ENCODE measurements at regions not wholly inside any gene's neighbourhood (a gene's known extent, or its start where the extent isn't known, plus 50 kb on each side); places are given as distances from the start of the nearest gene placed in this dataset.

DNA sequence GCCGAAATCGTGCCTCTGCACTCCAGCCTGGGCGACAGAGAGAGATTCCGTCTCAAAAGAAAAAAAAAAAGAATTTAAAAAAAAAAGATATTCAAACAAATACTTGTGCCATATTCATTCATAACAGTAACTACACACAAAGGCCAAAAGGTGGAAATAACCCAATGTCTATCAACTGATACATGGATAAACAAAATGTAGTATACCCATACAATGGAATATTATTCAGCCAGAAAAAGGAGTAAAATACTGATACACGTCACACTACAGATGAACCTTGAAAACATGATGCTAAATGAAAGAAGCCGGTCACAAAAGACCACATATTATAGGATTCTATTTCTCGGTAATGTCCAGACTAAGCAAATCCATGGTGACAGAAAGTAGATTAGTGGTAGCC, 109.4 kb upstream of the SOD1 start:
- DNase-seq (ENCODE audit: low spot score) = no peak
- ATAC-seq (ENCODE audit: insufficient number of reproducible peaks, low FRiP score, low read depth) = no peak
- Histone ChIP-seq H3K4me3 (no peak overlapping the region), H3K27ac (no peak overlapping the region), H3K27me3 (replicated peaks; ENCODE audit: insufficient read depth) (no peaks in the 10 kb centered on the region), H3K36me3 (no peaks in the 10 kb centered on the region), H3K4me1 (ENCODE audit: control insufficient read depth in 1 of 2, low read depth in 2 of 2) (no peaks in the 10 kb centered on the region), H3K9me3 (no peaks in the 10 kb centered on the region)
- TF ChIP-seq, protein P1, sequence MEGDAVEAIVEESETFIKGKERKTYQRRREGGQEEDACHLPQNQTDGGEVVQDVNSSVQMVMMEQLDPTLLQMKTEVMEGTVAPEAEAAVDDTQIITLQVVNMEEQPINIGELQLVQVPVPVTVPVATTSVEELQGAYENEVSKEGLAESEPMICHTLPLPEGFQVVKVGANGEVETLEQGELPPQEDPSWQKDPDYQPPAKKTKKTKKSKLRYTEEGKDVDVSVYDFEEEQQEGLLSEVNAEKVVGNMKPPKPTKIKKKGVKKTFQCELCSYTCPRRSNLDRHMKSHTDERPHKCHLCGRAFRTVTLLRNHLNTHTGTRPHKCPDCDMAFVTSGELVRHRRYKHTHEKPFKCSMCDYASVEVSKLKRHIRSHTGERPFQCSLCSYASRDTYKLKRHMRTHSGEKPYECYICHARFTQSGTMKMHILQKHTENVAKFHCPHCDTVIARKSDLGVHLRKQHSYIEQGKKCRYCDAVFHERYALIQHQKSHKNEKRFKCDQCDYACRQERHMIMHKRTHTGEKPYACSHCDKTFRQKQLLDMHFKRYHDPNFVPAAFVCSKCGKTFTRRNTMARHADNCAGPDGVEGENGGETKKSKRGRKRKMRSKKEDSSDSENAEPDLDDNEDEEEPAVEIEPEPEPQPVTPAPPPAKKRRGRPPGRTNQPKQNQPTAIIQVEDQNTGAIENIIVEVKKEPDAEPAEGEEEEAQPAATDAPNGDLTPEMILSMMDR (IDR thresholded peaks at IDR 0.05) = no peak

DNA sequence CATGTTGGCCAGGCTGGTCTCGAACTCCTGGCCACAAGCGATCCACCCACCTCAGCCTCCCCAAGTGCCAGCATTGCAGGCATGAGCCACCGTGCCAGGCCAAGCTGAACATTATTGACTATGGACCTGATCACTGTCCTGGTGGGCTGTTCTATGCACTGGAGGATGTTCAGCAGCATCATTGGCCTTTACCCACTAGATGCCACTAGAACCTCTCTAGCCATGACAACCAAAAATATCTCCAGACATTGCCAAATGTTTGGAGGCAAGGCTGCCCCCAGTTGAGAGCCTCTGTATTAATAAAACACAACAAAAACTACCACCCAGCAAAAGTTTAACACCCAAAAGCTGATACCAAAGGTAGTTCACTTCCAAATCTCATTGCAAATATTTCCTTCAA, 110.8 kb upstream of the SOD1 start:
- Histone ChIP-seq H3K27me3 (replicated peaks; ENCODE audit: insufficient read depth) (no peaks in the 10 kb centered on the region), H3K9me3 (no peaks in the 10 kb centered on the region), H3K4me3 (no peak overlapping the region), H3K36me3 (no peaks in the 10 kb centered on the region), H3K27ac (no peak overlapping the region), H3K4me1 (ENCODE audit: control insufficient read depth in 1 of 2, low read depth in 2 of 2) (no peaks in the 10 kb centered on the region)
- no peak for DNase-seq (ENCODE audit: low spot score)
- TF ChIP-seq, protein P1 (IDR thresholded peaks at IDR 0.05) = no peak
- no peak for ATAC-seq (ENCODE audit: insufficient number of reproducible peaks, low FRiP score, low read depth)

DNA sequence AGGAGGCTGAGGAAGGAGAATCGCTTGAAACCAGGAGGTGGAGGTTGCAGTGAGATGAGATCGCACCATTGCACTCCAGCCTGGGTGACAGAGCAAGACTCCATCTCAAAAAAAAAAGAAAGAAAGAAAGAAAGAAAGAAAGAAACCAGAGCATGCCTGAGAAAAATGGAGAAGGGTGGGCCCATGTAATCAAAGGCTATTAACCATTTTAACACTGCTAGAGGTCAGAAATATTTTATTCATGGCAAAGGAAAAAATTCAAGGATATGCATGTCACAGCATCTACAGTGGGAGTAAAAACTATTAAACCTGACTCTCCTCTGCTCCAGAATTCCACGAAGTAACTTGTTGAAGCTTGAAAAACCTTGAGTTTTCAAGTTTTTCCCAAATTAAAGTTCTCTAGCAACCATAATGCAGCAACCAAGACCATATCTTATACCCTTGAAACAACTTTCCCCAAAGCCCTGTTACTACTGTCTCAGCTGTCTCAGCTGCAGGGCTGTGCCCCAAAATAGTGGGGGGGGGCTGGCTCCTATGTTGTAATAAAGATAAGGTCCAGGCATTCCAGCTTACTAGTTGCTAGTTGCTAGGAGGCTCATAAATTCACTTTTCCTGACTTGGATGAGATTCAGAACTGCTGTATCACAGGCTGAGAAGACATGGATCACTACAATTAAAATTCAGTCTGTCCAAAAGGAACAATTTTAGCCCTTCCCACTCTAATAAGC, 112.9 kb upstream of the SOD1 start:
- Histone ChIP-seq H3K9me3 (no peaks in the 10 kb centered on the region), H3K27ac (no peak overlapping the region), H3K36me3 (no peaks in the 10 kb centered on the region), H3K27me3 (replicated peaks; ENCODE audit: insufficient read depth) (no peaks in the 10 kb centered on the region), H3K4me1 (ENCODE audit: control insufficient read depth in 1 of 2, low read depth in 2 of 2) (no peaks in the 10 kb centered on the region), H3K4me3 (no peak overlapping the region)
- ATAC-seq (ENCODE audit: insufficient number of reproducible peaks, low FRiP score, low read depth) (no peak), DNase-seq (ENCODE audit: low spot score) (no peak)
- TF ChIP-seq, protein P1 (IDR thresholded peaks at IDR 0.05) = no peak

DNA sequence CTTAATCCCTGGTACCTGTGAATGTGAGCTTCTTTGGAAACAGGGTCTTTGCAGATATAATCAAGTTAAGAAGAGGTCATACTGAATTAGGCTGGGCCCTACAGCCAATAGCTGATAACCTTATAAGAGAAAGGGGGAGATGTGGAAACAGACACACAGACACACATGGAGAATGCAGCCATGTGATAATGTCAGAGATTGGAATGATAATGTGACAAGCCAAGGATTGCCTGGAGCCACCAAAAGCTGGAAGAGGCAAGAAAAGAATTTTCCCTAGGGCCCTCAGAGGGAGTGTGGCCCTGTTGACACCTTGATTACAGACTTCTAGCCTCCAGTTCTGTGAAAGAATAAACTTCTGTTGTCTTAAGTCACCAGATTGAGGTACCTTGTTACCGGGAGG, 114.5 kb upstream of the SOD1 start:
- H3K27me3 ChIP-seq (replicated peaks; ENCODE audit: insufficient read depth) = no peaks in the 10 kb centered on the region
- no peaks in the 10 kb centered on the region for H3K9me3 ChIP-seq
- H3K36me3 ChIP-seq = no peaks in the 10 kb centered on the region
- no peak overlapping the region for H3K4me3 ChIP-seq
- H3K4me1 ChIP-seq (ENCODE audit: control insufficient read depth in 1 of 2, low read depth in 2 of 2) = no peaks in the 10 kb centered on the region
- TF ChIP-seq, protein P1 (IDR thresholded peaks at IDR 0.05) = no peak
- DNase-seq (ENCODE audit: low spot score) (no peak), ATAC-seq (ENCODE audit: insufficient number of reproducible peaks, low FRiP score, low read depth) (no peak)
- H3K27ac ChIP-seq = no peak overlapping the region

DNA sequence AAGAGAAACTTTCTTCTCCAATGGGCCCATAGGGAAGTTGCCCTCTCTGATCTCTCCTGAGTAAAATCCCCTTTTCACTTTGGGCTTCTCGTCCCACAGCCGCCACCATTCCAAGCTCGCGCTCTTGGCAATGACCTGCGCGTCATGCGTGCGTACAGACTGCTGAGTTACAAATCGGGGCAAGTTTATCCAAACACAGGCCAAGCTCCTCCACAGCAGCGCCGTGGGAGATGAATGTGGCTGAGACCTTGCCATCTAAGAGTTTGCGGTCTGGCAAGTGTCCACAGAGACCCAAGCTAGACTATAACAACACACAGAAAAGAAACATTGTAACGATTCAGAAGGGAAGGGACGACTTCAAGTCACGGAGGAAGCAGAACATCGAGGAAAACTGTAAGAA, 116.3 kb upstream of the SOD1 start:
- DNase-seq (ENCODE audit: low spot score) (no peak), ATAC-seq (ENCODE audit: insufficient number of reproducible peaks, low FRiP score, low read depth) (no peak)
- Histone ChIP-seq H3K4me3 (no peak overlapping the region), H3K27ac (no peak overlapping the region), H3K36me3 (no peaks in the 10 kb centered on the region), H3K27me3 (replicated peaks; ENCODE audit: insufficient read depth) (no peaks in the 10 kb centered on the region), H3K9me3 (no peaks in the 10 kb centered on the region), H3K4me1 (ENCODE audit: control insufficient read depth in 1 of 2, low read depth in 2 of 2) (no peaks in the 10 kb centered on the region)
- TF ChIP-seq, protein P1 (IDR thresholded peaks at IDR 0.05) = no peak

Measured in thoracic aorta (tissue), 2 donors.